GM12872 (cell line): ENCODE measurements at regions not wholly inside any gene's neighbourhood (a gene's known extent, or its start where the extent isn't known, plus 50 kb on each side); places are given as distances from the start of the nearest gene placed in this dataset.

Experiments
- CTCF ChIP-seq: IDR thresholded peaks from 3 replicates; pipeline ENCODE4 v1.5.1; 2011; ENCODE audit warnings: low read depth, mild to moderate bottlenecking, low read length, moderate library complexity; ENCODE audit not compliant: insufficient read depth

- no peak for TF ChIP-seq CTCF
Observed at GRCh38 chr16:54796211-54796610, 134.5 kb upstream of the IRX5 start.

DNA sequence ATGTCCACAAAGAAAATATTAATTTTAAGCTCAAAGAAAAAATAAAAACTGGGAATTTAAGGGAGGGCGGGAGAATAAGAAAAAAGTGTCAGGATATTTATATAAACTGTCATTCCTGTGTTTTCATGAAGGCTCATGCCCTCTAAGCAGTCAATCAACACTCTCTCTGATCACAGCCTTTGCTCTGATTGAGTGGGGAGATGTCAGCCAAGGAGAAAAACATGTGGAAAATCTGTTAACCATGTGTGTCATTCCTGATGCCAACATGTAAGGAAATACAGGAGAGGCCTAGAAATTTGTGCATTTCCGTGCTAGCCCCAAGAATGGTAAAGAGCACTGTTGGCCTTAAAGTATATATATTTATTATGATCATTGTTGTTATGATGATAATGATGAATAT, 137.9 kb upstream of the IRX5 start:
- no peak for TF ChIP-seq CTCF

DNA sequence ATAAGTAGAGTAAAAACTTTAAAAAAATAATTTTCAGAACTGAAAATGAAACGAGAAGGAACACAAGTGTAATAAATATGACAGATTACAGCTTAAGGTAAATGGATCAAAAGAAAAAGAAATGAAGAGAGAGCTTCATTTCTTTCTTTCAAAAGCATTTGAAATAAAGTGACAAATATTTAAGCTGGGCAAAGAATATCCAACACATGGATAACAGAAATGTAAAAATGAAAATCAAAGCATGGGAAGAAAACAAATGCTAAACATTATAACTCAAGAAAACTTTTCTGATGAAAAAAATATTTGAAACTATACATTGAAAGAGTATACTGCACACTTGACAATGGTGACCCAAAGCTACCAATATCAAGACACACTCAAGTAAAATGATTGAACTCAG, 143.6 kb upstream of the IRX5 start:
- no peak for TF ChIP-seq CTCF

DNA sequence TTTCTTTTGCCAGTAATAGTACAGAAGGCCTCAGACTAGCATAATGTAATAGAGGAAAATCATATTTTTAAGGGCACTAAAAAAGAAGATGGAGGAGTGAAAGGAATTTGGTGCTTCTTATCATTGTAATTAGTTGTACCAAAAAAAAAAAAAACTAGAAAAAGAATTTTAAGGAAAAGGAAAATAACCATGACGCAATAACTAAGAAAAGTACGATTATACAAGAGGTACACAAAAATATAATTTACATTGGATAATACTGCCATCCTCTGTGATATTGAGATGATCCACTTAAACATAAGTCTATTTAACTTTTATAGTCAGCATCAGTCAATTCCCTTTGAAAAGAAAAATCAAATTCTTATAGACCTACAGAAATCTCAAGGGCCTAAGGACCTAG, 146.7 kb upstream of the IRX5 start:
- no peak for TF ChIP-seq CTCF

- TF ChIP-seq CTCF, result no peak
Observed at GRCh38 chr16:54783226-54783625, 147.4 kb upstream of the IRX5 start.

DNA sequence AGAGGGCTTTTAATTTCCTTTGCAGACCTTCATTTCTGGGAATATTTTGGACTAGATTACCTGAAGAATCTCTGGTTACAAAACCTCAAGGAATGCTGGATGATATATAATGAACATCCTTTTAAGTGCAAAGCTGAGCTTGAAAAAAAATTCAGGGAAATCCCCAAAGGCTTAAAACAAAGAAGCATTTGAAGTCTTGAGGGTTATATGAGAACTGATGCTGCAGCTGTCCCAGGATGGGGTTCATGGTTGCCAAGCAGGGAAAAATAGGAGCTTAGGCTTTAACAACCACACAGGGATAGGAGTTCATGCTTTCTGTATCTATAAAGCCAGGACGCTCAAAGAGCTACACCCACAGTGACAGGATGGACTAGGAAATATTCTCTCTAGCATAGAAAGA, 150.4 kb upstream of the IRX5 start:
- no peak for TF ChIP-seq CTCF

DNA sequence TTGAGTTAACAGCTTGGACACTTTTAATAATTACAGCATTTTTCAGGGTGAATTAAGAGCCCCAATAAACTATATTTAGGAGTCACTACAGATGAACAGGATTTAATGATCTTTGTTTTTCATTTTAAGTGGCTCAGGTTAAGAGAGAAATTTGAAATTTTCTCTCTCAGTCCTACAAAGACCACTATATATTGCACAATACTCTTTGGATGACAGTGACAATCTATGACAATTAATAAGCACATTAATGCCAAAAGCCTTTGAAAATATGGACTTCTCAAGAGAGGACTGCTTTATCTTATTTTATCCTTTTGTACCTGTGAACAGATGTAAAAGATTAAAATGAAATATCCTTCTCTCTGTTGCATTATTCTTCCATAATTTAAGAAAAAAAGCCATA, 151.1 kb upstream of the IRX5 start:
- no peak for TF ChIP-seq CTCF

DNA sequence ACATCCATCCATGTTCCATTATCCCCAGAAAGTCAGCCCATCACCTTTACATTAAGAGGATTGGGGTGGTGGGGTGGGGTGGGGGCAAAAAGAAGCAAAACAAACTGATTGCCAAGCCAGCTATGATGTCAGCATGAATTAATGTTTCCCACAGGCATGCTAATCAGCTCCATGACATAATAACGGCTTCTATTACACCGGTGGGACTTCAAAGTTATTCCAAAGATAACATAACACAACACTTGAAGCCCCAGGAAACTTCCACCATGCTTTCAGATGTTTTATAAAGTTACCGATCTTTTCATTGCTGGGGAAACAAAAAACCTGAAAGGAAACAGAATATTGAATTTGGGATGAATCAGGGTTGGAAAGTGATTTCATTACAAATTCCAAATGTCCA, 155.9 kb upstream of the IRX5 start:
- TF ChIP-seq CTCF, result no peak
